ENCODE measurements at regions not wholly inside any gene's neighbourhood (a gene's known extent, or its start where the extent isn't known, plus 50 kb on each side); places are given as distances from the start of the nearest gene placed in this dataset.

DNA sequence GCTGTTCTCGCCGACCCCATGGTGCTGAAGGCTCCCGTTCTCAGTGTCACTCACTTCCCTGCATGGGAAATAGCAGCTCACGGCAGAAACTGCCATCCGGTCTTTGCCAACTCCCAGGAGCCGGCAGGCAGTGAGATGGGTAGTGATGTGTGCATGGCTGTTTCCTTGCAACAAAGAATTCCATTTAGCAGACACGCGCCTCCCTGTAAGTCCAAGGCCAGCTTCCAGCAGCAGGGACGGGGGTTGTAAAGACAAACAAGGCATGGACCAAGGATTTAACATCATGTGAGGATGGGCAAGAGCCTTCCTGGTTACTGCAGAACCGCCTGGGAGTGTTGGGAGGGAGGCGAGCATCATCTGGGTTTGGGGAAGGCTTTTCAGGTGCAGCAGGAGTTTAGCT is 273.1 kb downstream of the GLRX3 start:
- Mint-ChIP-seq H3K9me3 (peaks cover 1% of the 10 kb centered on the region), H3K27ac (no peak overlapping the region), H3K27me3 (peaks cover 3% of the 10 kb centered on the region), H3K36me3 (no peaks in the 10 kb centered on the region), H3K4me1 (no peaks in the 10 kb centered on the region), H3K4me3 (no peak overlapping the region)
- no peak for DNase-seq

DNA sequence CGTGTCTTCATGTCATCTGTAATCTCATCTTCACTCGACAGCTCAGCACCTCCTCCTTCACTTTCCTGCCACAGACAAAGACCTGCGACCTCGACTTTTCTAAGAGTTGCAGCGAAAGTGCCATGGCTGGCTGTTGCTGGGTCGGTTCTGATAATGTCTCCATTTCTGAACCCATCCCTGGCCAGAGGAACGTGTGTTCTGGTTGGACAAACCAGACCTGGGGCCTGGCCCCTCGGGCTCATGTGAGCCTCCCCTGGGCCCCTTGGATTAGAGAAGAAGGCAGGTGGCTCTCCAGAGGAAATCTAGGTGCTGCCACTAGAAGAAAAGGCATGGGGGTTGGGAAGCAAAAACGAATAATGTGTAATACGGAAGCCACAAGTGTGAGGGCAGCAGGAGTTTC is 273.7 kb downstream of the GLRX3 start:
- no peak overlapping the region for H3K27ac Mint-ChIP-seq
- no peak for DNase-seq
- no peaks in the 10 kb centered on the region for H3K4me1 Mint-ChIP-seq
- no peaks in the 10 kb centered on the region for H3K36me3 Mint-ChIP-seq
- peaks cover 1% of the 10 kb centered on the region for H3K9me3 Mint-ChIP-seq
- H3K27me3 Mint-ChIP-seq, result peaks cover 3% of the 10 kb centered on the region
- no peak overlapping the region for H3K4me3 Mint-ChIP-seq

DNA sequence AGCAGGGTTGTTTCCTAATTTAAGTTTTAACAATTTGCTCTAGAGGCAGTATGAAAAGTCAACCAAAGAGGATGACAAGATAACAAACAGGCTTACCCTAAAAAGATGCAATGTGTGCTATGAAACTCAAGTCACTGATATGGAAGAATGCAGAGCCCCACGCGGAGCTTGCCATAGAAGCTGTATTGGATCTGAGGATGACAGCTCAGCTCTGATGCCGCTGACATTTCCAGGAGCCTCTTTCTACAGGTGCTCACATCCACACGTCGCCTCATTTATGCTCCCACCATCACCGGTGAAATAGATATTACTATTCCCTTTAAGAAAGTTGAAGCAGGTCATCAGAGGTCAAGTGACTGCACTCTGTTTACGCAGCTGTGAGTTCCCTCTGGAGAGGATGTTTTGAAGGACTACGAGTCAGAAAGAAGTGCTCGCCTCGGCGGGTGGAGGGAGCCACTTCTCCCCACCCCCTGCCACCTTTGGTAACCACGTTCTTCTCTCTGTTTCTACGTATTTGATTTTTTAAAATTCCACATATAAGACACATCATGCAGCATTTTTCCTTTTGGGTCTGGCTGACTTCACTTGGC is 275.4 kb downstream of the GLRX3 start:
- Mint-ChIP-seq H3K4me1 (no peaks in the 10 kb centered on the region), H3K27me3 (peaks cover 6% of the 10 kb centered on the region), H3K27ac (no peak overlapping the region), H3K4me3 (no peak overlapping the region), H3K36me3 (no peaks in the 10 kb centered on the region), H3K9me3 (peaks cover 1% of the 10 kb centered on the region)
- DNase-seq, result no peak

DNA sequence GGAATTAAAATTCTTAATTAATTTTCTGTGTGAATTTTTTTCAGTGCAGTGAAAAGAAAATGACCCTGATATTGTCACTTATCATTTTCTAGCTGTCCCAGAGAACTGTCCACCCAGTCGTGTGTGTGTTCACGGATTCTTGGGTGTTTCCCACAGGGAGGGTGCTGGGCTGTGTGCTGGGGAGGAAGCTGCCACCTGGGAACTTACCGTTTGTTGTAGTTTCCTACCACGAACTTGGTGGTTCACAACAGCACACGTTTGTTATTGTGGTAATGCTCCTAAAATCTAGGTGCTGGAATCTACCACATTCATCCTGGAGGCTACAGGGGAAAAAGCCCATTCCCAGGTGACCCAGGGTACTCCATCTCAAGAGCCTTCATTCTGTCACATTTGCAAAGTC is 276.1 kb downstream of the GLRX3 start:
- peaks cover 6% of the 10 kb centered on the region for H3K27me3 Mint-ChIP-seq
- peaks cover 1% of the 10 kb centered on the region for H3K9me3 Mint-ChIP-seq
- H3K4me3 Mint-ChIP-seq, result no peak overlapping the region
- no peaks in the 10 kb centered on the region for H3K36me3 Mint-ChIP-seq
- DNase-seq, result no peak
- H3K4me1 Mint-ChIP-seq, result no peaks in the 10 kb centered on the region
- no peak overlapping the region for H3K27ac Mint-ChIP-seq

DNA sequence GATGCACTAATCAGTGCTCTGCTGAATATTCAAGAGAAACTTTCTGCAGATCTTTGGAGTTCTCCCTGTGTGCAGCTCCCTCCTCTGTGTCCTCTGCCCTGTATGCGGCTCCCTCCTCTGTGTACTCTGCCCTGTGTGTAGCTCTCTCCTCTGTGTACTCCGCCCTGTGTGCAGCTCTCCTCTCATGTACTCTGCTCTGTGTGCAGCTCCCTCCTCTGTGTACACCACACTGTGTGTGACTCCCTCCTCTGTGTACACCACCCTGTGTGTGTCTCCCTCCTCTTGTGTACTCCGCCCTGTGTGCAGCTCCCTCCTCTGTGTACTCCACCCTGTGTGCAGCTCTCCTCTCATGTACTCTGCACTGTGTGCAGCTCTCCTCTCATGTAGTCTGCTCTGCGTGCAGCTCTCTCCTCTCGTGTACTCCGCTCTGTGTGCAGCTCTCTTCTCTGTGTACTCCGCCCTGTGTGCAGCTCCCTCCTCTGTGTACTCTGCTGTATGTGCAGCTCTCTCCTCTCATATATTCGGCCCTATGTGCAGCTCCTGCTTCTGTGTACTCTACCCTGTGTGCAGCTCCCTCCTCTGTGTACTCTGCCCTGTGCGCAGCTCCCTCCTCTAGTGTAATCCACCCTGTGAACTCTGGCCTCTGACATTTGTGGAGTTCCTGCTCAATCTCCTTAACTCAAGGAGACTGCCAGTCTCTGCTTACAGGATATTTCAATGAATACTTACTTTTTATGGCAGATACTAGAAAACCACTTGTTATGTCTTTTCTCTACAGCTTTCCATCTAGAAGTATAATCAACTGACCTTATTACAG is 280.4 kb downstream of the GLRX3 start:
- H3K36me3 Mint-ChIP-seq, result no peaks in the 10 kb centered on the region
- no peaks in the 10 kb centered on the region for H3K4me1 Mint-ChIP-seq
- peaks cover 6% of the 10 kb centered on the region for H3K27me3 Mint-ChIP-seq
- no peak overlapping the region for H3K4me3 Mint-ChIP-seq
- H3K9me3 Mint-ChIP-seq, result no peaks in the 10 kb centered on the region
- no peak overlapping the region for H3K27ac Mint-ChIP-seq
- DNase-seq, result no peak

DNA sequence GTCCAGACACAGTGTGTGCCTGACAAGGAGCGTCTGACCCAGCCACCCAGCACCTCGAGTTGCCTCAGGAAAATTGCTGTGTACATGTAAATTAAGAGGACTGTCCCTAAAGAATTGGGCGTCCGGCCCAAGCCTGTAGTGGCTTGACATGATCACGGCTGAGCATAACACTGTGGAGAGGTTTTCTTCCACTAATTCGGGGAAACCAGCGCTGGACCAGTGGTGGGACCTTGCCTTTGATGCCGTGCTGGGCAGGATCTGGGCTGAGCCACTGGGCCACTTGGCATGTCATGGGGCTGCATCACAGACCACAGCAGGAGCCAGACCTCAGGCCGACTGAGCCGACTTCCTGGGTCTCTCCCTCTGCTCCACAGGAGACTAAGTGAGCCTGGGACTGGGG is 282.5 kb downstream of the GLRX3 start:
- no peaks in the 10 kb centered on the region for H3K9me3 Mint-ChIP-seq
- H3K27me3 Mint-ChIP-seq, result peaks cover 6% of the 10 kb centered on the region
- H3K4me1 Mint-ChIP-seq, result no peaks in the 10 kb centered on the region
- H3K4me3 Mint-ChIP-seq, result no peak overlapping the region
- no peak for DNase-seq
- H3K36me3 Mint-ChIP-seq, result no peaks in the 10 kb centered on the region
- no peak overlapping the region for H3K27ac Mint-ChIP-seq

DNA sequence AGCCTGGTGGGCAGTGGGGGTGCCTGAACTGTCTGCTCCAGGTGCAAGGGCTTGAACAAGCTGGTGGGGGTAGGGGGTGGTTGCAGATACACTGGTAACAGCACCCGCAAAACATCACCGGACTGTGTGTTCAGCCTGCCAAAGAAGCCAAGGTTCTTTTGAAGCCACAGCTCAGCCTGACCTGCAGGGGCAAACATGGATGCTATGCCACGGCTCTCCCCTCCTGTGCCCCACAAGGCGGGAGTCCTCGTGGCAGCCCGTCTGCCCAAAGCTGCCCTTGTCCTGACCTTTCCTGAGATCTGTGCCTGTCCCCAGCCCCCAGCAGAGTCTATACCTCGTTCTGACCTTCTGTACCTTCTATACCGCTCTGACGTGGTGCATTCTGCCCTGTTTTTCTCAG is 285.7 kb downstream of the GLRX3 start:
- Mint-ChIP-seq H3K4me3 (no peak overlapping the region), H3K36me3 (no peaks in the 10 kb centered on the region), H3K27ac (no peak overlapping the region), H3K9me3 (no peaks in the 10 kb centered on the region), H3K4me1 (no peaks in the 10 kb centered on the region), H3K27me3 (no peaks in the 10 kb centered on the region)
- DNase-seq, result no peak

DNA sequence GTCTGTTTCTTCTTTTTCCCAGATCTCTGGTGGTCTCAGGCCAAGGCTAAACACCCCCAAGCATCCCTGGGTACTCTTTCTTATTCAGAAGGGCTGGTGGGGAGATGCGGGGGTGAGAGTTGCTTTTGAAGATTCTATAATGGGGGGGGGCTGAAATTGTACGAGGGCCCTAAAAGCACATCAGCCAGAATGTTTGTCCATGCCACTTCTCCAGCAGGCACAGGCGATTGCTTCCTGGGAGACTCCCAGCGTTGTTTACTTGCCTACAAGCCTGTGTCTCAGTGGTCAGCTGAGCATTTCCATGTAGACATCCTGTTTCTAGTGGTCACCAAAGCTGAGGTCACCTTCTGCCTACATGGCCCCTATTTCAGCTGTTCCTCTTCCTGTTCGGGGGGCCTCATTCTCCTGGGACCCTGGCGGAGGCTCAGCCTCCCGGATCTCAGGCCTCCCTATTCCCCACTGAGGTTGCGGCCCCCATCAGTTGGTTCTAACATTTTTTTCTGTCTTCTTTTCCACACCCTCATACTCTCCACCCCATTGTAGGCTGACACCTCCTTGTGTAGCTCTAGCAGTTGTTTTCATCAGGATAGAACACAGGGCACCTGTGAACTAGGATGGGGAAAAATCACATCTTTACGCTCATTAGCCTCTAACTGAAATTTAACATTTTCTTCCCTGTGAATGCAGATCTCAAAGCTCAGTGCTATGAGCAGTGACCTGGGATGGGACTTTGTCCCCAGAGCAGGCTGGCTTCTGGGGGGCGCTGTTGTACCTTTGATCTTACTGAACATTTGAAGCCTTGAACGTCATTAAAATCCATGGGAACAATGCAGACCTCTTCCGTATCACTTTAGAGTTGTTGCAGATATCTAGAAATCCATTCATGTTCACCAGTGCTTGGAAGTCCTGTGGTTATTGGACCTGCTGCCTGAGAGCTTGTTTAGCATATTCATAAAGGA is 286.5 kb downstream of the GLRX3 start:
- Mint-ChIP-seq H3K4me1 (no peaks in the 10 kb centered on the region), H3K27ac (no peak overlapping the region), H3K9me3 (no peaks in the 10 kb centered on the region), H3K4me3 (no peak overlapping the region), H3K27me3 (no peaks in the 10 kb centered on the region), H3K36me3 (no peaks in the 10 kb centered on the region)
- no peak for DNase-seq

DNA sequence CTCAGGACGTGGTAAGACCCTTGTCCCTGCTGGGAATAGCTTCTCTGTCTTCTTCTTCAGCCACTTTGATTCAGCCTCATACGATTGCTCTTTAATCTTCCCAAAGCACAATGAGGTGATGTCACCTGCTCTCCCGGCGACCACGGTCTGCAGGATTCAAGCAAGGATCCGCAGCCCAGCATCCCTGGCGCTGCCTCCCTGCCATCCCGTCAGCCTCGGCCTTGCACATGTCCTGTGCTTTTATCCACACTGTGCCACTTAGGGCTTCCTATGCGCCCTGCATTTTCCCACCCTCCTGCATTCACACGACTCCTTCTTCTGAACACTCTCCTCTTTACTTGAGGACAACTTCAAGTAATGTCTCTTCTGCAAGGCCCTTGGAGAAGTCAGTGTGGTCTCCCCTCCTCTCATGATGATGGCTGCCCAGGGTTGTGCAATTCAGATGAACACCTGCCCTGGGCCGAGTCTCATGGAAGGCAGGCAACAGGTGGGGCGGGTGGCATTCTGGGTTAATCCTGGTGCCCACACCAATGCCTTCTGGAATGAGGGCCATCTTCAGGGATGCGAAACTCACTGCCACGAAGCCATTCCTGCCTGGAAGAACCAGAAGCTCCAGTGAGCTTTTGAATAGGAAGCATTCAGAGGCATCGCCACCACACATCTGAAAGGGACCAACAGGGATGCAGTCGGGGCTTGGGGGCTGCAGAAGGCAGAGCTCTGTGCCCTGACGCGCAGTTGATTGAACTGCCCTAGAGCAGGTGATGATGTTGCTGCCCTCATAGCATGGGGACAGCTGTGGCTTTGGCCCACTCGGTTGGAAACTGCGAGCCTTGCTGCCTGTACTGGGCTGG is 287.5 kb downstream of the GLRX3 start:
- Mint-ChIP-seq H3K36me3 (no peaks in the 10 kb centered on the region), H3K4me1 (no peaks in the 10 kb centered on the region), H3K27ac (no peak overlapping the region), H3K9me3 (no peaks in the 10 kb centered on the region), H3K27me3 (no peaks in the 10 kb centered on the region), H3K4me3 (no peak overlapping the region)
- no peak for DNase-seq

DNA sequence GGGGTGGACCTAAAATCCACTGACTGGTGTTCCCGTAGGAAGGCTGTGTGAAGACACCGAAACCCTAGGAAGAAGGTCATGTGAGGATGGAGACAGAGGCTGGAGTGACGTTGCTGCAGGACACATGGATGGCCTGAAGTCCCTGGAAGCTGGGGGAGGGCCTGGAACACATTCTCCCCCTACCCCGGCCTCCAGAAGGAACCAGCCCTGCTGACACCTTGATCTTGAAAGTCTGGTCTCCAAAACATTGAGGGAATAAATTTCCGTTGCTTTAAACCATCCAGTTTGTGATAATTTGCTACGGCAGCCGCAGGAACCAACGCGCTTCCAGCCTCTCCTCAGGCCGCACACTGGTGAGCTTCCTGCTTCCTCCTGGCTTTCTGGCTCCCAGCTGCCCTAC is 288.2 kb downstream of the GLRX3 start:
- no peak overlapping the region for H3K4me3 Mint-ChIP-seq
- H3K4me1 Mint-ChIP-seq, result no peaks in the 10 kb centered on the region
- no peaks in the 10 kb centered on the region for H3K27me3 Mint-ChIP-seq
- H3K36me3 Mint-ChIP-seq, result no peaks in the 10 kb centered on the region
- H3K9me3 Mint-ChIP-seq, result no peaks in the 10 kb centered on the region
- DNase-seq, result no peak
- no peak overlapping the region for H3K27ac Mint-ChIP-seq

DNA sequence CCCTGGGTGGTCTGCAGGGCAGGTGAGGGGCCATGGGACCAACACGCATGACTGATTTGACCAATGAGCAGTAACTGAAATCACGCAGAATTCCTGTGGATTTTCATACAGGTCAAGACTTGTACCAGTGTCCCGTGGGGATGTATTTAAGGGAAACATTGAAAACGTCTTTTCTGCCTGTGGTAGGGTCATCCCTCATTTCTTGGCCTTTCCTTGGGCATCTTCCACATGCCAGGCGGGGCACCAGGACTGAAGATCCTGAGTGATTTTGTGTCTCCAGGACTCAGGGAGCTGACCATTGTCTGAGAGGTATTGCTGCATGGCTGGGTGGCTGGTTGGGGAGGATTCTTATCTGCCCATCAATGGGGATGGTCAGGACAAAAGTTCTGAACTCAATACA is 289.0 kb downstream of the GLRX3 start:
- H3K4me1 Mint-ChIP-seq, result no peaks in the 10 kb centered on the region
- no peak overlapping the region for H3K4me3 Mint-ChIP-seq
- H3K27me3 Mint-ChIP-seq, result no peaks in the 10 kb centered on the region
- DNase-seq, result no peak
- H3K36me3 Mint-ChIP-seq, result no peaks in the 10 kb centered on the region
- H3K27ac Mint-ChIP-seq, result no peak overlapping the region
- H3K9me3 Mint-ChIP-seq, result no peaks in the 10 kb centered on the region

DNA sequence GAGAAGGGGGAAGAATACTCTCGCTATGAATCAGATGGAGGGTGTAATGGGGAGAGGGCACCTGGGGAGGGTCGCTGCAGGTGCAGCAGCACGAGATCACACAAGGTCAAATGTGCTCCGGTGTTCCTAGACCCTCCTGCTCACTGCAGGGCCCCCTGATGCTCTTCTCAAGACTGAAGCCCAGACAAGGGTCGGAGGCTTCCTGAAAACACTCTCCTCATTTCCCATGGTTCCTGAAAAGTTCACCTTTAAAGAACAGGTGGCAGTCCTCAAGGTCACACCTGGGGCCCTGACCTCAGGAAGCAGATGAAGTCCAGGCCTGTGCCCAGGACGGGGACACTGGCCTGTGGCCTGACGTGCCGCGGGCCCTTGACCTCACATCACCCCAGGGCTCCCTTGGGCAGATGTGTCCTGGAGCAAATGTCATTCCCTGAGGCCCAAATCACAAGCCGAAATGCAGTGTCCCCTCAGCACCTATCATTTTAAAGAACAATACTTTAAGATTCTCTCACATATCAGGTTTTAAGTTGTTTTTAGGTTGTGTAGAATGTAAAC is 289.8 kb downstream of the GLRX3 start:
- Mint-ChIP-seq H3K36me3 (no peaks in the 10 kb centered on the region), H3K4me1 (no peaks in the 10 kb centered on the region), H3K4me3 (no peak overlapping the region)

DNA sequence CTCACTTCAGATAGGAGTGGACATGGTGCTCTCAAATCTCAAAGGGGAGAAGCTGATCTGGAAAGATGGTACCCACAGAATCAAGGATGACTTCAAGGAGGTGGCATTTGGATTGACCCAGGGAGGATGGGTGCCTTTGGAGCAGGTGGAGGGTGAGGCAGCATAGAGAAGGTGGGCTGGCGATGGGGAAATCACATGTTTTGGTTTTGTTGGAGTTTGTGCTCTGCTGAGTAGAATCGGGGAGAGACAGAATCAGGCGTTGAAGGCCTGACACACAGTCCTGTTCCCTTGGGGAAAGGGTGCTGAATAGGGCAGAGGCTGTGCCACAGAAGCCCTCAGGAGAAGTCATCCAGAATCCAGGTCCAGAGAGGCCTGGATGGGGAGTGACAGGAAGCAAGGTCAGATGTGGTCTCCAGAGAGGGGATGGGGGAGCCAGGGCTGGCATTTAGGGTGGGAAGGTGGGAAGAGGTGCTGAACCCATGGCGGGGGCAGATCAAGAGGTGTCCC is 291.1 kb downstream of the GLRX3 start:
- no peak overlapping the region for H3K27ac Mint-ChIP-seq
- H3K9me3 Mint-ChIP-seq, result no peaks in the 10 kb centered on the region
- DNase-seq, result no peak
- H3K27me3 Mint-ChIP-seq, result no peaks in the 10 kb centered on the region
- H3K4me3 Mint-ChIP-seq, result no peak overlapping the region
- H3K4me1 Mint-ChIP-seq, result no peaks in the 10 kb centered on the region
- no peaks in the 10 kb centered on the region for H3K36me3 Mint-ChIP-seq

More for the DNA sequence above, 289.8 kb downstream of the GLRX3 start:
- DNase-seq, result no peak
- Mint-ChIP-seq H3K27me3 (no peaks in the 10 kb centered on the region), H3K27ac (no peak overlapping the region), H3K9me3 (no peaks in the 10 kb centered on the region)

DNA sequence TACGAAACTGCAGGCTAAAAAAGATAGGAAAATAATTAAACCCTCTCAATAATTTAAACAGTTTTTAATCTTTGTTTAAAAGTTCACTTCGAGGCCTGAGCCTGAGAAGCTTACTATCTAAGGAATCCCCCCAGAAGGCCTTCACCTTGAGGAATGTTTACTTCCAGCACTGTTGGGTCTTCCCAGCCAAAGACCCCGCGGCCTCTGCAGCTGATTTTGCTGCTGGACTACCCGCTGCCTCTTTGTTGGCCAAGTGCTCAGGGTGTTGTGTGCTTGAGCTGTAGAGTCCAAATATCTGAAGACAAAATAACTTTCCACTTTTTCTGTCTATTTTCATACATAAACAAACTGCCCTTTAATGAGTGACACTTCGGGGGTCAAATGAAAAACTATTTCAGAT is 292.7 kb downstream of the GLRX3 start:
- no peaks in the 10 kb centered on the region for H3K9me3 Mint-ChIP-seq
- no peak overlapping the region for H3K27ac Mint-ChIP-seq
- no peaks in the 10 kb centered on the region for H3K4me1 Mint-ChIP-seq
- no peak overlapping the region for H3K4me3 Mint-ChIP-seq
- no peak for DNase-seq
- H3K27me3 Mint-ChIP-seq, result no peaks in the 10 kb centered on the region
- H3K36me3 Mint-ChIP-seq, result no peaks in the 10 kb centered on the region

All from activated naive CD8-positive, alpha-beta T cell treated with anti-CD3 and anti-CD28 coated beads for 36 hours (primary cell).